COLO668 (cell line): ENCODE measurements at regions not wholly inside any gene's neighbourhood (a gene's known extent, or its start where the extent isn't known, plus 50 kb on each side); places are given as distances from the start of the nearest gene placed in this dataset.
A peak's percentile ranks its signal among the peaks of the same experiment; 100 is the strongest.
"Not testable (repeated sequence)": the region's sequence is repeated elsewhere in the genome, so short reads cannot be mapped to it uniquely, and the experiment has no call there.

ENCODE experiments used
- DNase-seq: peaks from one replicate; lab custom pipeline; 2025; ENCODE audit not compliant: unreplicated experiment; lab: John Stamatoyannopoulos, UW

DNA sequence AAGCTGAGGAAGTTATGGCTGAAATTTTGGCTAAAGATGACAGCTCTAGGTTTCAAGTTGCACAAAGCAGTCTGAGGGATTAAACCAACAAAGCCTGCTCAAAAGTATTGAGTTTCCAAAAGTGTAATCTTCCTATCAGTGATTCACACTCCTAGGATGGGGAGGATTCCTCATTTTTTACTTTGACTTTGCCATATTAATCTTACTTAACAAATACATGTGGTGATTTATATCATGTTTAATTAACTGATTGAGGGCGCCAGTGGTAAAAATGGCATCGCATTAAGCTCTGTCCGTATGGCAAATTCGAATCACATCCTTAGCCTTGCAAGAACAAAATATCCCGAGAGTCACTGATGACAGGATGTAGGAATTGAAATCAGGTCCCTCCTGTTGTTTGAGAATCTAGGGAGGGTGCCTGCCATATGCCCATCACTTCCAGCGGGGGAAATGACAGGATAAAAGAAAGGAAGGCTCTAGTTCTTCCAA, 78.1 kb upstream of the ETAA1 start:
- DNase-seq: no peak

DNA sequence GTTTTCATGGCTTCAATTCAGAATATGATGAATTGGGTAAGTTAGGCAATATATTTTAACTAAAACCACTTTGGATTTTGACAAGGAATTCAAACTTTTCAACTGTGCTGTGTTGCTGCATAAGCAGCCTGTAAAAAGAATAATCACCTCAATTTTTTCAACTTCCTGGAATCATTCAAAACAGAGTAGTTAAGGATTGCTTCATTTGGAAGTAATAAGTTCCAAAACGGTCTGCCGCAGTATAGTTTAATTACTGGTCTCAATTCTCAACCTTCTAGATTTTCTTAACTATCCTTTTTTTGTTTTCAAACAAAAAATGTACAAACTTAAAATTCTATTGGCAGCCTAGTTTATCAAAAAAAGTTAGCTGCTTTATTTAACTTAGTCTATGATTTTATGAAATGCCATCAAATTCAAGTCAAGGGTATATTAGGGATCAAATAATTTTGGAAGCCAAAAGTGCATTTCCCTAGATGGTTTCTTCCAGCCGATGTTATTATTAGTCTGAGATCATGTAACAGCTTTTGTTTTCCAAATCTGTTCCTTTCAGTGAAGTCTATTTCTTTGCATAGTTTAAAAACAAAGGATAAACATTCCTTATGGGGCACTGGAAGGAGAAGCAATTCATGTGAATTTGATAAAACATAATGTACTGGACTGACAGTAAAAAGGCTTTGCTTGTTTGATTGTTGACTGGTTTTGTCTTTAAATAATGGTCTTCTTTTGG, 76.1 kb upstream of the ETAA1 start:
- no peak for DNase-seq

DNA sequence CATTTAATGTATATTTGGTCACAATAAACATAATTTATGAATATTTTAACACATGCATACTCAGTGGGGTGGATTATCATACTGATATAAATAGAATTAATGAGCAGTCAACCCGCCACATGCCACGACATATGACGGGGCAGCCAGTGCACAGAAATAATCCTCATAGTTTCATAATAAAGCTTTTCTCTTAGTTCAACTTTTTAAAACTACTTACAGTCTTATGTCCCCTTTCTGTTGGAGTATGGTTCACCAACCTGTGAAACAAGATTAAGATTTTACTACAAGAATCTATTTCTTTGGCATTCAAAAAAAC, 75.6 kb upstream of the ETAA1 start:
- DNase-seq: no peak

DNA sequence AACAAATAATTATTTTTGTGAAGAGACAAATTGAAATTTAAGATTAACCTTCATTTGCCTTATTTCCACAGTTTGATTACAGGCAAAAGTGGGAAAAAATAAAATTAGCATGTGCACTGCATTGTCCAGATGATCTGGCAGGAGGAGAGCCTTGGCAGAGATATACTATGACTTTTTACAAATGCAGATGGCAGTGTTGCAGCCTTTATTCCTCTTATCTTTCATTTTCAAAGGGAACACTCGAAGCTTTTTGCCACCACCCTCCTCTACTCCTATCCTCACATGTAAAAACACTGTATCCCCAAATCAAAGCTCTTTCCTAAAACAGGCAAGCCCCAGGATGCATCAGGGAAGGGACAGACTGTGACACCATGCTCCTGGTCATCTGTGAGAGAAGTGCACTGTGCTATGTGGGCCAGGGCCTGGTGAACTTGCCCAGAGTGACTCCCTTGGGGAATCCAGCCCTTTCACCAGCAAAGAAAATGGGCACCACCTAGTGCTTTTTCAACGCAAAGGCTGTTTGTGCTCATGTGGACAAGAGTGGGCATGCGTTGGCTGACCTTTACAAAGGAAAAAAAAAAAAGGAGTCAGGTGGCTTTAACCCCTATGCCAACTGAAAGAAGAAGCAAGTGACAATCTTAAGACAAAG, 74.7 kb upstream of the ETAA1 start:
- DNase-seq: peak; percentile 45

DNA sequence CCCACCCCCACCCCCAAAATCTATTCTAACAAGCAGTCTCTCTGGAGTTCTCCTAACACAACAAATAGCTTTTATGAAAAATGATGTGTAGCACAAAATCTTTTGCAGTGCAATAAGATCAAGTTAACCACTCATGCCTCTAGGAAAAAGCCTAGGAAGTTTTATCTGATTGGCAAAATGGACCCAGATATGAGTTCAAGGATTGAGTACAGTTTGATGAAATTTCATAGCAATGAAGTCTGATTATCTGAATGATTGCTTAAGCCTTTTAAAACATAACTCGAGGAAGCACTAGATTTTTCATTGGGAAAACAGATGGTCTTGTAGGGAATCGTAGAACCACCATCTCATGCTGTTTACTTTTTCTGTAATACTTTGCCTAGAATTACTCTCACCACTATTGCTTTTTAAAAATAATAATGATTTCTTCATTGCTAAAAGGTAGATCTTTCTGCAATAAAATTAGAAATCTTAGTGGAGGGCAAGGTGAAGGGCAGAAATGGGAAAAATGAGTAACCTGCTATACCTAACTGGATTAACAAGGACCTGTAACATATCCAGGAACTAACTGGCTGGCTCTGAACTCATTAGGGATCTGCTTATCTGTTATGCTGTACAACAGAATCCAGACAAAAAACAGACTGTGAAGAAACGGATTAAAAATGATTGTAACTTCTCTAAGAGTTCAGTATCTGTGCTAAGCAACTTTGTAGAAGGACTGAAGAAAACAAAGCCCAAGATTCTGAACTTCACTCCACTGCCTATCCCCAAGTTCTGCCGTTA, 73.7 kb upstream of the ETAA1 start:
- no peak for DNase-seq

DNA sequence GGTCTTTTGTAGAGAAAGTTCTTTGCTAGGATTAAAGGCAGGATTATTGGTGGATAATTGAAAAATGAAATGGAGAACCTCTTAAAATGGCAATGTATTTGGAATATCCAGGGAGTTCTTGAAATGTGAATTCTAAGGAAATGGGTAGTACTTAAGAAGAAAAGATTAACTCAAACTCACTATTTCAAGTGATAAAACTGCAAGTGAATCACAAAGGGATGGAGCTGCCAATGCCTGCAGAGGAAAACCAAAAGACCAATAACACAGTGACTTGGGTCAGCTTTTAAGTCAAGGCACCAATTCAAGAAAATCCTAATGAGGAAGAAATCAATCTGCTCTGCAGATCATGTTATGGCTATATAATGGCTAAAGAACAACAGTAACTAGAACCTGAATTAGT, 67.6 kb upstream of the ETAA1 start:
- no peak for DNase-seq

DNA sequence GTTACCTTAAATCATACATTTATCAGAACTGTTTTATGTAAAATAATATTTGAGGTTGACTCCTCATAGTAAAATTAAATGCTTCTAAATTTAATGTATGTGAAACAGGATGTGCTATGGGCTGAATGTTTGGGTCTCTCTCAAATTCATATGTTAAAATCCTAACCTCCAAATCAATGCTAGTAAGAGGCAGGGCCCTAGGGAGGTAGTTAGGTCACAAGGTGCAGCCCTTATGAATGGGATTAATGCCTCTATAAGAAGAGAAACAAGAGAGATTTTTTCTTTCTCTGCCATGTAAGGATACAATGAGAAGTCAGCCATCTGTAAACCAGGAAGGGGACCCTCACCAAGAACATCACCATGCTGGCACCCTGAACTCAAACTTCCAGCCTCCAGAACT, 67.2 kb upstream of the ETAA1 start:
- no peak for DNase-seq

DNA sequence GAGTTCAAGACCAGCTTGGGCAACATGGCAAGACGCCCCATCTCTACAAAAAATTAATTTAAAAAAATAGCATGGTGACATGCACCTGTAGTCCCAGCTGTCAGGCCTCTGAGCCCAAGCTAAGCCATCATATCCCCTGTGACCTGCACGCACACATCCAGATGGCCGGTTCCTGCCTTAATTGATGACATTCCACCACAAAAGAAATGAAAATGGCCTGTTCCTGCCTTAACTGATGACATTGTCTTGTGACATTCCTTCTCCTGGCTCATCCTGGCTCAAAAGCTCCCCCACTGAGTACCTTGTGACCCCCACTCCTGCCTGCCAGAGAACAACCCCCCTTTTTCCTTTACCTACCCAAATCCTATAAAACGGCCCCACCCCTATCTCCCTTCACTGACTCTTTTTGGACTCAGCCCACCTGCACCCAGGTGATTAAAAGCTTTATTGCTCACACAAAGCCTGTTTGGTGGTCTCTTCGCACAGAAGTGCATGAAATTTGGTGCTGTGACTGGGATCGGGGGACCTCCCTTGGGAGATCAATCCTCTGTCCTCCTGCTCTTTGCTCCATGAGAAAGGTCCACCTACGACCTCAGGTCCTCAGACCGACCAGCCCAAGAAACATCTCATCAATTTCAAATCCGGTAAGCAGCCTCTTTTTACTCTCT, 65.6 kb upstream of the ETAA1 start:
- not testable (repeated sequence) for DNase-seq

DNA sequence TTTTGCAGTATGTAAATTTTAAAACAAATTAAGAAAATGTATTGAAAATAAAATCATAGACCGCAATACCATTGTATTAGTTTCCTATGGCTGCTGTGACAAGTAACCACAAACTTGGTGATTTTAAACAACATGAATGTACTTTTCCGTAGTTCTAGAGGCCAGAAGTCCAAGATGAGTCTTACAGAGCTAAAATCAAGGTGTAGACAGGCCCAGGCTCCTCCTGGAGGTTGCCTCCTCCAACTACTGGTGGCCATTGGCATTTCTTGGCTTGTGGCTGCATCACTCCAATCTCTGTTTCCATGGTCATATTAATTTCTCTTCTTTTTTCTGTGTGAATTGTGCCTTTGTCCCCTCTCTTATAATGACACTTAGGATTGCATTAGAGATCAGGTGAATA, 59.2 kb upstream of the ETAA1 start:
- no peak for DNase-seq

DNA sequence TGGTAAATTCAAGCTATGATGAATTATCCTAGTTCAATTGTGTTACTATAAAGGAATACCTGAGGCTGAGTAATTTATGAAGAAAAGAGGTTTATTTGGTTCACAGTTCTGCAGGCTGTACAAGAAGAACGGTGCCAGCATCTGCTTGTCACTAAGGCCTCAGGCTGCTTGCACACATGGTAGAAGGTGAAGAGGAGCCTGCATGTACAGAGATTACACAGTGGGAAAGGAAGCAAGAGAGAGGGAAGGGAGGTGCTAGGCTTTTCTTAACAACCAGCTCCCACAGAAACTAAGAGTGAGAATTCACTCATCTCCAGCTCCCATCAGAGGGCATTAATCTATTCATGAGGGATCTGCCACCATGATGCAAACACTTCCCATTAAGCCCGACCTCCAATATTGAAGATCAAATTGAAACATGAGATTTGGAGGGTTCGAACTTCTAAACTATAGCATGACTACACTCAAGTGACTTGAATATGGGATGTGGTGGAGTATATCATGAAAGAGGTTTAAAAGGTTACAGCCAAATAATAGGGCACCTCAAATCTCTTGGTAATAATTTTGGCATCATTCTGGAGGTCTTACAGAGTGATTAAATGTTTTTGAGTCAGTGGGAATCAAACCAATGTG, 58.4 kb upstream of the ETAA1 start:
- DNase-seq: no peak

DNA sequence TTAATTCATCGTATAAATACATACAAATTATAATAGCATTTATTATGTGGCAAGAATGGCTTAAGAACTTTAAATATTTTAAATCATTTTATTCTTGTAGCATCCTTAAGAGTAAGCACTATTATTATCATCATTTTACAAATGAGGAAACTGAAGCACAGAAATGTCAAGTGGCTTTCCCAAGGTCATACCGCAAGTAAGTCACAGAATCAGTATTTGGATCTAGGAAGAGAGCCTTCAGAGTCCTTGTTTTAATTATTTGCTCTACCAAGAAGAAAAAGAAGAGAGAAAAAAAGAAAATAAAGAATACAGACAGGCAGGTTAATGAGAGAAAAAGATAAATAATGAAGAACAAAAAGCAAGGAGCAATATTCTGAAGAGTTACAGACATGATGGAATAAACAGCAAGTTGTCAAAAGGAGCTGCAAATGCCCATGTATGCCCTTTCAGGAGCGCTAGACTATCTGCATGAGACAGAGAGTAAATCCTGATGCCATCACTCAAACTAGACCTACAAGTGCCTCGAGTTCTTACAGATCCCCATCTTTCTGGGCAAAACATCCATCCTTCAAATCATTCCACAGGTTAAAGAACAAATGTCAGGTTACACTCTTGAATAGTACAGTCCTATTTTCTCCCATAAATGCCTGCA, 57.8 kb upstream of the ETAA1 start:
- DNase-seq: no peak

DNA sequence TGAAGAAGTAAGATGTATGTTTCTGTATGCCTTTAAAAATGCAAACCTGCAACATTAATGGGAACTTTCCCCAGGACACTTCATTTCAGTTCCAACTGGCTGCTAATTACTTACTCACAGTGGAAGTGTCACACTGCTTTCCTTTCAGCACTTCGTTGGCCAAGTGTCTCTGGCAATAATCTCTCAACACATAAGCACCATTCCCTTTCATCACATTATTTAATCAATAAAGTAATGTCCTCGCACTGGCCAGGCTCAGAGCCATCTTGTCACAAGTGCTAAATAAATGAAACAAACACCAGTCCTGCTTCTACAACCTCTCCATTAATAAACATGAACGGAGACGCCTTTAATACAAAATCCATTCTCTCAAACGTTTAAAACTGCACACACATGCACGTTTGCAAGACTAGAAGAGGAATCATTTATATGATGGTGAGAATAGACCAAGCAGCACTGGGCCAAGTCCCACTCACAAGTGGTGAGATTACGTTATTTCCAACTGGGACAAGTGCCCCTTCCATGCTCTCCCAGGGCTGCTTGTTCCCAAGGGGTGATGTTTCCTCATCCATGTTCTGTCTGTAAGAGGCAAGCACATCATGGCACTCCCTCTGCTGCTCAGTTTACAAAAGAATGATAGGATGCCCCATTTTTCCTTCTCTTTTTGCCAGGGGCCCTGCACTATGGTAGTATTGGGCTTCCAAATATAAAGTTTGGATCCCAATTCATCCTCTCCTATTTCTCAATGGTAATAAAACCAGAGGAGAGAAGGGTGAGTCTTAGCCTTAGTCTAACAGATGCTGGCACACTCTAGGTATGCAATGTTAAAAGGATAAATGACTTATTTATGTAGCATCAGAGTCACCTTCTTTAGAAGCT, 56.8 kb upstream of the ETAA1 start:
- DNase-seq: no peak

DNA sequence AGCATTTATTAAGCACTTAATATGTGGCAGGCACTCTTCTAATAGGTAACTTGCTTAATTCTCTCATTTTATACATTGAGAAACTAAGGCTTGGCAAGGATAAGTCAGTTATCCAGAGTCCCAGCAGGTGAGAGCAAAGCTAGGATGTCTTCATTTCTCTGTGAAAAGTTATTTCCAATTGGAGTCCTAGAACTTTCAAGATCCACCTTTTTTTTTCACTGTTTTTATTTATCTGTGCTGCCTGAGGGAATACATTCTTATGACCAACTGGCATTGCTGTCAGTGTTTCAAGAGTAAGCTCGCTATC, 56.2 kb upstream of the ETAA1 start:
- no peak for DNase-seq

DNA sequence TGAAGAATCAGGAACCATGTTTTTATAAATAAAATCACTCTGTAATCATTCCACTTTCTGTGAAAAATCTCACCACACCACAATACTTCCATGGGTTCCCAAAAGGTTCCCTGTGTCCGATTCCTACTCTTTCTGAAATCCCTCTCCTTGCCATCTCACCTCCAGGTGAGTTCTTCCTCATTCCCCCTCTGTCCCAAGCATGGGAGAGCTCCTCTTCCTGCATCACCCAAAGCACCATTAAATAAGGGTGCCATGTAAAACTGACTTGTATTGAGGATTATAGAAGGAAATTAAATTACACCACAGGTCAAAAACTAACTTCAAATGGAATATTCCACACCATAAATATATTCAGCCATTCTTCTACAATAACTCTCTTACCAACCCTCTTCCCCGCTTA, 55.8 kb upstream of the ETAA1 start:
- DNase-seq: no peak

DNA sequence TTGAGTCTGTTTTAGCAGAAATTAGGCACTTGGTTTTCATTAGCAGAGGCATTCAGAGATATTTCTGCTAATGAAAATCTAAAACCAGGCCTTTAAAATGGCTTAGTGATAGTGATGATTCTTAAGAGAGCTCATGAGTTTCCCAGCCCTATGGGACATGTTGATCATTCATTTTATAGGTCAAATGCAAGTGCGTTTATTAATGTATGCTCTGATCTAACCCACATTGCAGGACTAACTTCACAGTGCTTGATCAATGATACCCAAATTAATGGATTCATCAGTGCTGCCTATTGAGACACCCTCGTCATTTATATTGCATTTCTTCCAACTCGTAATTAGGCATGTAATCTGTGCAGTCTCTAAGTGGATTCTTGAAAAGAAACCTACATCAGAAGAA, 54.7 kb upstream of the ETAA1 start:
- DNase-seq: no peak

DNA sequence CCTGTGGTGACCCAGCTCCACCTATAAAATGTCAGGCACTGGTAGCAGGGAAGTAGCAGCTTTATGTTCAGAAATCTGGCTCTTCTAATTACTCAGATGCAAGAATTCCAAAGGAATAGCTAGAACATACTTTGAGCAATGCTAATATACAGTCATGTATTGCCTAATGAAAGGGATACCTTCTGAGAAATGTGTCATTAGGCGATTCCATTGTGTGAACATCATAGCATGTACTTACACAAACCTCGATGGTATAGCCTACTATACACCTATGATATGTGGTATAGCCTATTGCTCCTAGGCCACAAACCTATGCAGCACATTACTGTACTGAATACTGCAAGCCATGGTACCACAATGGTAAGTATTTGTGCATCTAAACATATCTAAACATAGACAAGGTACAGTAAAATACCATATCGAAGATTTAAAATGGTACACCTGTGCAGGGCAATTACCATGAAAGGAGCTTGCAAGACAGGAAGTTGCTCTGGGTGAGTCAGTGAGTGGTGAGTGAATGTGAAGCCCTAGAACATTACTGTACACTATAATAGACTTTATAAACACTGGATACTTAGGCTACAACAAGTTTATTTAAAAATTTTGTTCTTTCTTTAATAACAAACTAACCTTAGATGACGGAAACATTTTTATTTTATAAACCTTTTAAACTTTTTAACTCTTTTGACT, 50.3 kb upstream of the ETAA1 start:
- DNase-seq: no peak
